ENCODE measurements at regions not wholly inside any gene's neighbourhood (a gene's known extent, or its start where the extent isn't known, plus 50 kb on each side); places are given as distances from the start of the nearest gene placed in this dataset.

GRCh38 chr5:18090177-18090576 is 455.9 kb downstream of the TAF11L14 start:
- no peak for TF ChIP-seq CTCF (conservative IDR thresholded peaks at IDR 0.05 in 1 of 2, IDR thresholded peaks at IDR 0.05 in 1 of 2; ENCODE audit: extremely low read depth in 1 of 2, insufficient read depth in 1 of 2, low read depth in 1 of 2, low read length in 2 of 2)
- TF ChIP-seq EZH2 (IDR thresholded peaks at IDR 0.05; ENCODE audit: borderline replicate concordance, low read length), result no peak
